ENCODE measurements at regions not wholly inside any gene's neighbourhood (a gene's known extent, or its start where the extent isn't known, plus 50 kb on each side); places are given as distances from the start of the nearest gene placed in this dataset.

- no peak for DNase-seq
Observed at GRCh38 chr9:91102269-91102668, 259.4 kb downstream of the AUH start.

GRCh38 chr9:91103931-91104330, 257.8 kb downstream of the AUH start:
- no peak for DNase-seq

- no peak for DNase-seq
Observed at GRCh38 chr9:91106415-91107081, 255.2 kb downstream of the AUH start.

GRCh38 chr9:91111226-91111625, 250.5 kb downstream of the AUH start:
- DNase-seq = no peak

- no peak for DNase-seq
Observed at GRCh38 chr9:91111876-91112275, 249.8 kb downstream of the AUH start.

- no peak for DNase-seq
Observed at GRCh38 chr9:91113016-91113415, 248.7 kb downstream of the AUH start.

GRCh38 chr9:91114450-91114849, 247.3 kb downstream of the AUH start:
- DNase-seq = no peak

- no peak for DNase-seq
Observed at GRCh38 chr9:91116211-91116610, 245.5 kb downstream of the AUH start.

- no peak for DNase-seq
Observed at GRCh38 chr9:91116711-91117110, 245.0 kb downstream of the AUH start.

- no peak for DNase-seq
Observed at GRCh38 chr9:91117474-91117891, 244.2 kb downstream of the AUH start.

- no peak for DNase-seq
Observed at GRCh38 chr9:91117959-91118703, 243.6 kb downstream of the AUH start.

GRCh38 chr9:91118704-91119025, 243.1 kb downstream of the AUH start:
- no peak for DNase-seq

GRCh38 chr9:91119142-91119541, 242.6 kb downstream of the AUH start:
- DNase-seq = no peak

GRCh38 chr9:91119679-91120078, 242.0 kb downstream of the AUH start:
- no peak for DNase-seq

- DNase-seq = no peak
Observed at GRCh38 chr9:91120200-91120599, 241.5 kb downstream of the AUH start.

- DNase-seq = no peak
Observed at GRCh38 chr9:91122755-91123154, 239.0 kb downstream of the AUH start.

- DNase-seq = no peak
Observed at GRCh38 chr9:91126761-91127445, 234.8 kb downstream of the AUH start.

GRCh38 chr9:91127653-91128052, 234.1 kb downstream of the AUH start:
- DNase-seq = no peak

- DNase-seq = peak; percentile 5
Observed at GRCh38 chr9:91130796-91131318, 230.9 kb downstream of the AUH start.

- peak; percentile 17 for DNase-seq
Observed at GRCh38 chr9:91131433-91131839, 230.3 kb downstream of the AUH start.

- DNase-seq = no peak
Observed at GRCh38 chr9:91132576-91133073, 229.1 kb downstream of the AUH start.

GRCh38 chr9:91134608-91135007, 227.1 kb downstream of the AUH start:
- DNase-seq = no peak

- DNase-seq = no peak
Observed at GRCh38 chr9:91137391-91137790, 224.3 kb downstream of the AUH start.

- DNase-seq = no peak
Observed at GRCh38 chr9:91138760-91139159, 223.0 kb downstream of the AUH start.
